Motor neuron (in vitro differentiated cells): ENCODE measurements at regions not wholly inside any gene's neighbourhood (a gene's known extent, or its start where the extent isn't known, plus 50 kb on each side); places are given as distances from the start of the nearest gene placed in this dataset.
A peak's percentile ranks its signal among the peaks of the same experiment; 100 is the strongest.

Experiments
- ATAC-seq, 8 experiments: fragments of 200-7000 bp; cut with Tn5 transposase; replicated peaks in 6 of 8; 2 replicates each; pipeline ENCODE4 v1.8.0; 2021; ENCODE audit warnings: mild to moderate bottlenecking in 8 of 8, moderate library complexity in 8 of 8
- H3K27ac ChIP-seq, 2 donors: fragments of 250-450 bp; sonication (Bioruptor Pico); 2 replicates each; pipeline ENCODE4 v1.9.0; 2021; ENCODE audit warnings: antibody characterized with exemption in 2 of 2, mild to moderate bottlenecking in 2 of 2, moderate library complexity in 1 of 2
- H3K4me1 ChIP-seq, 2 donors: fragments of 250-450 bp; sonication (Bioruptor Pico); replicated peaks in 1 of 2; 2 replicates each; pipeline ENCODE4 v1.6.1; 2021; ENCODE audit warnings: antibody characterized with exemption in 2 of 2, mild to moderate bottlenecking in 2 of 2, moderate library complexity in 1 of 2
- H3K4me3 ChIP-seq, 5 donors: fragments of 250-450 bp; sonication (Bioruptor Pico); 2 replicates each; pipeline ENCODE4 v1.9.0; 2021; ENCODE audit warnings: antibody characterized with exemption in 5 of 5, mild to moderate bottlenecking in 5 of 5, moderate library complexity in 4 of 5
- WGBS, 10 experiments: fragments of 450-650 bp; shearing (Covaris generic); methylation state at CpG; one replicate each; pipeline ENCODE4 v1.0.0; 2022; 5-methylcytosine and 5-hydroxymethylcytosine counted together
- in situ Hi-C, 9 experiments: fragments of 400-800 bp; cut with MboI; loops; one replicate each; pipeline ENCODE4 v1.15.0; 2021; ENCODE audit warnings: low sequenced_read_pairs in 9 of 9, low pct_unique_long_range_greater_than_20kb in 2 of 9; ENCODE audit not compliant: unreplicated experiment in 9 of 9

GRCh38 chr6:147839708-147840610 is 331.5 kb downstream of the SAMD5 start:
- 0 to 66% (median 21%) methylated on average over 1 to 2 of the region's 2 CpGs for WGBS, 10 experiments
- in situ Hi-C loops, result loop anchor here in 1 of 9 experiments (25.0 kb wide), 1 partner anchor 328 kb away; the partner anchor contains the start of gene SAMD5
- peak; percentile 36 to 91 (median 82) for ATAC-seq
- Histone ChIP-seq H3K4me3 (no peak overlapping the region), H3K4me1 (peaks cover 11 to 34% of the 10 kb centered on the region in 2 donors), H3K27ac (no peak overlapping the region)

- peak in 4 of 8 experiments; percentile 20 to 52 (median 42) for ATAC-seq
- 14 to 80% (median 50%) methylated on average over 1 of the region's 1 CpG; no CpG with 5 or more reads in 3 of the 10 experiments for WGBS, 10 experiments
- H3K4me3 ChIP-seq, result no peak overlapping the region
- H3K4me1 ChIP-seq, result peaks cover 11 to 32% of the 10 kb centered on the region in 2 donors
- in situ Hi-C loops, result loop anchor here in 1 of 9 experiments (25.0 kb wide), 1 partner anchor 329 kb away; the partner anchor contains the start of gene SAMD5
- H3K27ac ChIP-seq, result peak overlapping the region in 1 of 2 donors; percentile 5
Observed at GRCh38 chr6:147841547-147842148, 333.2 kb downstream of the SAMD5 start.

DNA sequence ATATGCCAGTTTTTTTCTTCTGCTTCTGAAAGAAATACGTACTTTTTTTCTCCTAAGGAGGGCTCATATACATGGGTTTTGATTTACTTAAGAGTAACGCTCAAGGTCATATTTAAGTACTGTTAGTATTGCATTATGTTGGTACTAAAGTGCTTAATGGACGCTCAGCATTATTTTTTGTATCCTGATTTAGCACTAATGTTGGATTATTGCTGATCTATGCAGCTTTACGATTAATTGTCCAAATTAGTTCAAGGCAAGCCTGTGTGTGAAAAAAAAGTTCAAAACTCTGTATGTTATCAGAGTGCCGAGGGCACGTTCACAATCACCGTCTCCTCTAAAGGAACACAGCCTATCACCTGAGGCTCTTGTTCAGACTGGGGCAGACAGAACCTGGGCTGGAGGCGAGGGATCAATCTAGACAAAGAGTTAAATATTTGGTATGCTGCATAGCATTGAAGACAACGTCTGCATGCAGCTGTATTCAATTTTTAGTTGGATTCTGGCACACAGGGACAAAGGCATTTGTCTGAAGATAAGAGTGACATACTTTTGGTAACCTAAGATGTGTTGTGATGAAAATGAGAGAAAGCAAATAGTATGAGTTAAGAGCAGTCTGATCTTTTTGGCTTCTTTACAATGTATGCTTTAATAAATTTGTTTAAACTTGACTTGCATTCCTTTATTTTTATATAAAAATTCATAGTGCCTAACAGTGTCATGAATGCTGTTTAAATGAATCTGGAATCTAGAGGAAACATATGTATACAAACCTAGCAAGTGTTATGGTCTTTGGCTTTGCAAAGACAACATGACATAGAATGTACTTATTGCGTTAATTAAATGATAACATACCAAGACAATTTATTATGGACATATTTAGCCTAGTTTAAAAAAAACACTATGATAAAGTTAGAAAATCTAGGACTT is 341.2 kb downstream of the SAMD5 start:
- no peak overlapping the region for H3K4me3 ChIP-seq
- H3K4me1 ChIP-seq, result peaks cover 0 to 9% of the 10 kb centered on the region in 2 donors
- H3K27ac ChIP-seq, result no peak overlapping the region
- 7 to 94% (median 79%) methylated on average over 4 to 10 of the region's 10 CpGs for whole genome bisulfite sequencing, 10 experiments
- ATAC-seq, result peak in 2 of 8 experiments; percentile 24 to 33
- in situ Hi-C loops, result loop anchor here in 1 of 9 experiments (25.0 kb wide), 1 partner anchor 337 kb away; the partner anchor contains the start of gene SAMD5

GRCh38 chr6:147852772-147853171 is 344.3 kb downstream of the SAMD5 start:
- Histone ChIP-seq H3K4me3 (no peak overlapping the region), H3K4me1 (peaks cover 0 to 14% of the 10 kb centered on the region in 2 donors), H3K27ac (no peak overlapping the region)
- in situ Hi-C loops, result no loop called here
- 0 to 100% (median 87%) methylated on average over 1 to 2 of the region's 2 CpGs; no CpG with 5 or more reads in 2 of the 10 experiments for WGBS, 10 experiments
- ATAC-seq, result no peak

DNA sequence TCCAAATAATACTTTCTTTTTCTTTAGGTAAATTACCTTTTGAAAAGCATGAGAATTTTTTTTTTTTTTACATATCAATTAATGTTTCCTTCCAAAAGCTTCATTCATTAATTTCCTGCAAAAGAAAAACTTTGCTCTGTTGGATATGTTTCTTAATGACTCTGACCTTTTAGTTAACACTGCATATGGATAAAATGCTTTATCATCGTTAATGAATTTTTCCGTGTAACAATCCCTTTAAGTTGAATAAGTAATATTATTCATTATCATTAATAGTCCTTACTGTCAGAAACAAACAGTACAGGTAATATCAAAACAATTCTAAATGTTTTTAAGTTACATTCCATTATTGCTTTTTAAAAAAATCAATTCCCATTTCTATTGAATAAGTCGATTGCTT is 345.1 kb downstream of the SAMD5 start:
- 39 to 100% (median 89%) methylated on average over 1 to 3 of the region's 3 CpGs; no CpG with 5 or more reads in 1 of the 10 experiments for WGBS, 10 experiments
- ATAC-seq, result no peak
- in situ Hi-C loops, result no loop called here
- peaks cover 2 to 22% of the 10 kb centered on the region in 2 donors for H3K4me1 ChIP-seq
- H3K4me3 ChIP-seq, result no peak overlapping the region
- no peak overlapping the region for H3K27ac ChIP-seq

DNA sequence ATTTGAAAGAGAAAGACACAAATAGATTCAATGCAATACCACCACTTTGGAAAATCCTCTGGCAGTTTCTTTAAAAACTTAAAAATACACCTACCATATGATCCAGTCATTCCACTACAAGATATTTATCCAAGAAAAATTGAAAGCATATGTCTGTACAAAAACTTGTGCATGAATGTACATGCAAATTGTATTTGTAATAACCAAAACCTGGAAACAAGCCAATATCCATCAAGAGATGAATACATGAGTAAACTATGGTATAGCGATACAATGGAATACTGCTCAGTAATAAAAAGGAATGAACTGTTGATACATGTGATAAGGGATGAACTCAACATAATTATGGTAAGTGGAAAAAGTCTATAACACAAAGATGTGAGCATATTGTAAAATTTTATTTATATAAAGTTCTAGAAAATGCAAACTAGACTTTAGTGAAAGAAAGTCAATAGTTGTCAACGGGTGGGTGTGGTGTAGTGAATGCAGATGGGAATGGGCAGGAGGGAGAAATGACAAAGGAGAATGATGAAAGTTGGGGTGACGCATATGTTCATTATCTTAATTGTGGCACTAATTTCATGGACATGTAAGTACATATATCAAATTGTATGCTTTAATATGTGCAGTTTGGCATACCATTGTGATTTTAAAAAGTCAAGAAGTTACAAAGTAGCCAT is 347.5 kb downstream of the SAMD5 start:
- in situ Hi-C loops, result no loop called here
- WGBS, 10 experiments, result 4 to 100% (median 87%) methylated on average over 1 to 3 of the region's 3 CpGs
- H3K4me1 ChIP-seq, result peaks cover 12 to 20% of the 10 kb centered on the region in 2 donors
- no peak overlapping the region for H3K27ac ChIP-seq
- peak in 3 of 8 experiments; percentile 81 to 82 (median 82) for ATAC-seq
- H3K4me3 ChIP-seq, result no peak overlapping the region

DNA sequence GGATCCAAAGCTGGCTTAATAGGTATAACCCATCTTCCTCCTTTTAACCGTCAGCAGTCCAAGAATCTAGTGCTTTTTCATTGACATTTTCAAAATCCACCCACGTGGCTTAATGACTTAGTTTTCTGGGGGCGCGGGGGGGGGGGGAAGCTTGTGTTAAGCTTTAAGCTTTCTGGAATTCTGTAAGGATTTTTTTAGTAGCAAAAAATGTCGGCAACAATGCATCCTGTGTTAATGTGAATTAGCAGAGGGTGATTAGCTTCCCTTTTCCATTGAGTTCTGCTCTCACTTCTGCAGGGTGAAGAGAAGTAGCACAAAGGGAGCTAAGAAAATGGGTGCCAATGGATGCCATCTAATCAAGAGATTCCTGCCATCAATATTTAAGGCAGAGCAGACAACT is 348.2 kb downstream of the SAMD5 start:
- 29 to 100% (median 67%) methylated on average over 1 to 5 of the region's 5 CpGs; no CpG with 5 or more reads in 1 of the 10 experiments for WGBS, 10 experiments
- no peak overlapping the region for H3K4me3 ChIP-seq
- no peak for ATAC-seq

DNA sequence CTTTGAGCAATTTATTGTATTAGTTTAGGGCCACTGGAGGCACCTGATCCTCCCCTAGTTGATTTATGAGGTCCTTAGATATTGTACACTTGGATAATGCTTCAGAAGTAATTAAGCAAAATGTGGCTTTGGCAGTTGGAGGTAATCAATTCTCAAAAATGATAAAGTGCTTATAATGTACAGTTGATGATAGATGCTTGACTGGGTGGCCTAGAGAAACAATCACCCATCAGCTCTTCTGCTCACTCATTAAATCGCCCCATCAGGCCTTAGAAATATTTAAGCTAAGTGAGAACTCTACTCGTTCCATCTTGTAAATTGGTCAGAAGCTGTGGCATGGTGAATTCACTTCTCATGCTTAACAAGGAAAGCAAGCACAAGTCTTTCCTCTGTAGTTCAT is 349.9 kb downstream of the SAMD5 start:
- 45 to 86% (median 67%) methylated on average over 1 to 2 of the region's 2 CpGs; no CpG with 5 or more reads in 3 of the 10 experiments for WGBS, 10 experiments
- peak in 5 of 8 experiments; percentile 11 to 81 (median 79) for ATAC-seq
- Histone ChIP-seq H3K27ac (no peak overlapping the region), H3K4me3 (no peak overlapping the region), H3K4me1 (peaks cover 23 to 32% of the 10 kb centered on the region in 2 donors)
- in situ Hi-C loops, result no loop called here

More for the DNA sequence above, 348.2 kb downstream of the SAMD5 start:
- Histone ChIP-seq H3K27ac (no peak overlapping the region), H3K4me1 (peaks cover 15 to 23% of the 10 kb centered on the region in 2 donors)
- in situ Hi-C loops, result no loop called here

DNA sequence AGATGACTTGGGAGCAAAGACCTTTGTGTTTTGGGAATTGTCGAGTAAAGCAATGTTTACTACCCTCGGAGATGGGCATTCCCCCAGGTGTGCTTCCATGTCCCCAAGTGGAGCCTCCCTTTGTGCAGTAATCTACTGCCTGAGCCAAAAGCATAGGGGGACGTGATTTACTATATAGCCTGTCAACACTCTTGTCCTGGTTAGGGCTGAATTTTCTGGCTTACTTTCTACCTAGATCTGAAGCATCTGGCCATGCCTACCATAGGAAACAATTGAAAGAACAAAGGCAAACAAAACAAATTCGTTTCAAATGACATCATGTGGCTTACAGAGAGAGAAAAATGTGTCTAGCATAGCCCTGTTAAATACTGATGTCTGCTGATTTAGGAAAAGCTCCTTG is 350.6 kb downstream of the SAMD5 start:
- H3K4me3 ChIP-seq, result no peak overlapping the region
- WGBS, 10 experiments, result 17 to 82% (median 63%) methylated on average over 1 to 4 of the region's 4 CpGs; no CpG with 5 or more reads in 2 of the 10 experiments
- in situ Hi-C loops, result no loop called here
- peaks cover 23 to 32% of the 10 kb centered on the region in 2 donors for H3K4me1 ChIP-seq
- no peak overlapping the region for H3K27ac ChIP-seq
- peak in 5 of 8 experiments; percentile 47 to 77 (median 55) for ATAC-seq

DNA sequence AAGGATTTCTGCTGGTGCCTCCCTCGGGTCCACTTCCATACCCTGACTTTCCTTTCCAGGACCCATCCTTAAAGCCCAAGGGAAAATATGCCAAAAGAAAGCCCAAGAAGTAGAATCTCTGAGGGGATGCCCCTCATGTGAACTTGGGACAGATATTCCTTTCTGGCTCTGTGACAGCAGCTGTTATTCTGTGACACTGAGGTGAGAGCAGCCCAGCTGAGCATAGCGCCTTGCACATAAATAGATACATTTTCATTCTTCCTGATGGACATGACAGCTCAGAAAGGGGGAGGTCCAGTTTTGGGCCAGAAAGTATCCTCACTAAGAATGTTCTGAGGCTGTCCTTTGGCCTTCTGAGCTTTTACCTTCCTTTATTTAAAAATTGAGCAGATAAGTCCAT is 353.2 kb downstream of the SAMD5 start:
- no peak overlapping the region for H3K27ac ChIP-seq
- H3K4me1 ChIP-seq, result peaks cover 23 to 46% of the 10 kb centered on the region in 2 donors
- in situ Hi-C loops, result no loop called here
- H3K4me3 ChIP-seq, result no peak overlapping the region
- ATAC-seq, result peak in 1 of 8 experiments; percentile 38
- WGBS, 10 experiments, result 50 to 100% (median 82%) methylated on average over 1 to 2 of the region's 2 CpGs; no CpG with 5 or more reads in 4 of the 10 experiments

DNA sequence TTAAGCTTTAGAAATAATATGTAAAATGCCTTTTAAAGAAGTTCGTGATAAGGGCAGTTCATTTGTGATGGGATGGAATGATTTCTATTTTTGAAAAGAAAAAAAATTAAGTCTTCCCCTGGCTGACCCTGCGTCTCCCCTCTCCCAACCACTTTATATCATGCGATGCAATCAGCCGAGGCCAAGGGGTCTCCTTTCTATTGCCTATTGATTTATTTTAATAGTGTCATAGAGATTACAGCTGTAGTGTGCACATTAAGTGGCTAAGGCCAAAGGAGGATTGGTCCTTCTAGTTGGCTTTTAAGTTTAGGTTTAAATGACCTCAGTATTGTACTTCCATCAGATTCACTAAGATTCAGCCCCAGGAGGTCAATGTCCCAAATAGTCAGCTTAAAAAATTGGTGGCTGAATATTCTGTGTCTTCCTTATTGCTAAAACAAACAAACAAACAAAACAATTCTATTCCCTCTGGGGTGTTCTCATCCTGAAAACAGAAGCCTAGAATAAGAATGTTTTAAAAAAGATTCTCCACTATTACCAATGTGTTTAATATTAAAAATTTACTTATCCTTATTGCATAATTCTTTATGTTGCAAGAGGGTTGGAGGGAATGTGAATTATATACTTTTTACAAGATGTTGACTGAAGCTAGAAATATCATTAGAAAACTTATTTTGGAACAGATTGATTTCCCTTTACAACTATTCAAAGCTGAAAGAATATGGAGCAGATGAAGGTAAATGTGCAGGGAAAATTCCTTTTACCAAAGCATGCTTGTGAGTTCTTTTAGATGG is 359.1 kb downstream of the SAMD5 start:
- in situ Hi-C loops, result no loop called here
- peaks cover 10 to 46% of the 10 kb centered on the region in 2 donors for H3K4me1 ChIP-seq
- no peak overlapping the region for H3K4me3 ChIP-seq
- ATAC-seq, result peak in 5 of 8 experiments; percentile 24 to 91 (median 76)
- WGBS, 10 experiments, result 29 to 92% (median 53%) methylated on average over 1 to 4 of the region's 4 CpGs
- no peak overlapping the region for H3K27ac ChIP-seq
